ENCODE measurements at regions not wholly inside any gene's neighbourhood (a gene's known extent, or its start where the extent isn't known, plus 50 kb on each side); places are given as distances from the start of the nearest gene placed in this dataset.

DNA sequence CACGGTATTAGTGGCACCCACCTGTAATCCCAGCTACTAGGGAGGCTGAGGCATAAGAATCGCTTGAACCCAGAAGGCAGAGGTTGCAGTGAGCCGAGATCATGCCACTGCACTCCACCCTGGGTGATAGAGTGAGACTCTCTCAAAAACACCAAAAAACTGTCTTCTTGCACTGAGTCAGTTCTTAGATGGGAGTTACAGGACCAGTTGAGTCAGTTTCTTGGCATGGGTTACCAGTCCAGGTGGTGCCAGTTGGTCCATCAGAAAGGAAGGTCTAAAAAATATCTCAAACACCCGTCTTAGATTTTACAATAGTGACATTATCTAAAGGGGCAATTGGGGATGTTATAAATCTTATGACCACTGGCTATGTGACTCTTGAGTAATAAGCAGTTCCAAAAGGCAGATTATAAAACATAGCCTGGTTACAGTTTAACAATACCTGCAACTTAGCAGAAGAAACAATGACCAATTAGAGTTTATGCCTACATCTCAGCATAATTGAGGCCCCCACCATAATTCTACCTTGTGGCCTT, 206.9 kb upstream of the FGGY start:
- no peak for TF ChIP-seq POLR2AphosphoS5 (IDR thresholded peaks at IDR 0.05; ENCODE audit: low read depth, low read length)
- TF ChIP-seq TAF1 (IDR thresholded peaks at IDR 0.05; ENCODE audit: borderline replicate concordance, insufficient read depth, low read length) = no peak

All from PFSK-1 (cell line).